DND-41 (cell line): ENCODE measurements at regions not wholly inside any gene's neighbourhood (a gene's known extent, or its start where the extent isn't known, plus 50 kb on each side); places are given as distances from the start of the nearest gene placed in this dataset.

Experiments used
- ATAC-seq: fragments of 200-7000 bp; cut with Tn5 transposase; 3 replicates; pipeline ENCODE4 v1.9.1; 2021; ENCODE audit warnings: low read depth; ENCODE audit not compliant: insufficient read depth
- DNase-seq: peaks from one replicate; pipeline ENCODE4 v3.0.0-alpha.2; 2020
- H2AFZ ChIP-seq: 2 replicates; pipeline ENCODE4 v1.6.0; 2012; ENCODE audit warnings: low read depth, low read length
- H3K27ac ChIP-seq: 2 replicates; pipeline ENCODE4 v1.5.1; 2012; ENCODE audit warnings: low read length, inconsistent platforms
- H3K27me3 ChIP-seq: fragments of 200-600 bp; sonication (generic); 2 replicates; pipeline ENCODE4 v1.6.0; 2012; ENCODE audit warnings: low read length, mild to moderate bottlenecking, inconsistent platforms; ENCODE audit not compliant: insufficient read depth, poor library complexity
- H3K36me3 ChIP-seq: 2 replicates; pipeline ENCODE4 v1.5.1; 2012; ENCODE audit warnings: low read length, inconsistent platforms; ENCODE audit not compliant: insufficient read depth
- H3K4me1 ChIP-seq: 2 replicates; pipeline ENCODE4 v1.5.1; 2012; ENCODE audit warnings: mild to moderate bottlenecking, low read length; ENCODE audit not compliant: insufficient read depth
- H3K4me2 ChIP-seq: 2 replicates; pipeline ENCODE4 v1.6.0; 2012; ENCODE audit warnings: mild to moderate bottlenecking, moderate library complexity, low read length, inconsistent platforms; ENCODE audit not compliant: insufficient read depth
- H3K4me3 ChIP-seq, 2 experiments: fragments of 200-600 bp in 1 of 2; shearing (Covaris generic) in 1 of 2; 2 replicates each; pipeline ENCODE4 v1.5.1; 2012 to 2016; ENCODE audit warnings: inconsistent platforms in 2 of 2, low read length in 2 of 2, mild to moderate bottlenecking in 2 of 2, low read depth in 1 of 2, moderate library complexity in 1 of 2
- H3K79me2 ChIP-seq: 2 replicates; pipeline ENCODE4 v1.6.0; 2012; ENCODE audit warnings: low read length, inconsistent platforms; ENCODE audit not compliant: insufficient read depth
- H3K9ac ChIP-seq: 2 replicates; pipeline ENCODE4 v1.6.0; 2012; ENCODE audit warnings: low read depth, mild to moderate bottlenecking, inconsistent platforms, low read length, moderate library complexity
- H3K9me3 ChIP-seq: 2 replicates; pipeline ENCODE4 v1.5.1; 2012; ENCODE audit warnings: low read length, moderate library complexity, mild to moderate bottlenecking, inconsistent platforms; ENCODE audit not compliant: insufficient read depth, severe bottlenecking
- H4K20me1 ChIP-seq: 2 replicates; pipeline ENCODE4 v1.6.0; 2012; ENCODE audit warnings: low read length; ENCODE audit not compliant: insufficient read depth
- EZH2 ChIP-seq: IDR thresholded peaks from 3 replicates; pipeline ENCODE4 v1.6.1; 2012; ENCODE audit warnings: borderline replicate concordance, low read depth, mild to moderate bottlenecking, moderate library complexity, low read length, inconsistent platforms; ENCODE audit not compliant: severe bottlenecking
- TF ChIP-seq, protein P1 (sequence below): IDR thresholded peaks from 2 replicates; pipeline ENCODE4 v1.5.1; 2012; ENCODE audit warnings: borderline replicate concordance, low read length, moderate library complexity, mild to moderate bottlenecking; ENCODE audit not compliant: poor library complexity, severe bottlenecking; ENCODE audit errors: extremely low read depth

DNA sequence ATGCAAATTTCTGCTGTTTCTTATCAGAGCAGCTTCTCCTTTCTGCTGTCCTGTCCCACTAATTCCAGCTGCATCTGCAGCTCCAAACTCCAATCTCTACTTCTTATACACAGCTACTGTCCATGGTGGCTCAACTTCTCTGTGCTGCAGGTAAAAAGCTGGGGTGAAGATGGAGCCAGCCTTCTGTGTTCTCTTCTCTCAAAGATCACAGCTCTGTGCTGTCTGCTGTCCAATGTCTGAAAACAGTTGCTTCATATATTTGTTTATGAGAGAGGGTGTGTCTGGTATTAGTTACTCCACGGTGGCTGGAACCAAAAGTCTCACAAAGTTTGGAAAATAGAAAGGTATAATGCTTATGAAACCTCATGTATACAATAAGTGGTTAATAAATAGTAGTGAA lies 445.8 kb upstream of the TBX3 start:
- H3K27ac ChIP-seq: no peak overlapping the region
- no peaks in the 10 kb centered on the region for H3K27me3 ChIP-seq
- no peaks in the 10 kb centered on the region for H4K20me1 ChIP-seq
- no peak overlapping the region for H3K9ac ChIP-seq
- ATAC-seq (no peak), DNase-seq (no peak)
- no peaks in the 10 kb centered on the region for H3K36me3 ChIP-seq
- H3K79me2 ChIP-seq: no peaks in the 10 kb centered on the region
- no peak overlapping the region for H3K4me2 ChIP-seq
- H3K9me3 ChIP-seq: no peaks in the 10 kb centered on the region
- no peaks in the 10 kb centered on the region for H3K4me1 ChIP-seq
- TF ChIP-seq EZH2: no peak
- TF ChIP-seq, protein P1, sequence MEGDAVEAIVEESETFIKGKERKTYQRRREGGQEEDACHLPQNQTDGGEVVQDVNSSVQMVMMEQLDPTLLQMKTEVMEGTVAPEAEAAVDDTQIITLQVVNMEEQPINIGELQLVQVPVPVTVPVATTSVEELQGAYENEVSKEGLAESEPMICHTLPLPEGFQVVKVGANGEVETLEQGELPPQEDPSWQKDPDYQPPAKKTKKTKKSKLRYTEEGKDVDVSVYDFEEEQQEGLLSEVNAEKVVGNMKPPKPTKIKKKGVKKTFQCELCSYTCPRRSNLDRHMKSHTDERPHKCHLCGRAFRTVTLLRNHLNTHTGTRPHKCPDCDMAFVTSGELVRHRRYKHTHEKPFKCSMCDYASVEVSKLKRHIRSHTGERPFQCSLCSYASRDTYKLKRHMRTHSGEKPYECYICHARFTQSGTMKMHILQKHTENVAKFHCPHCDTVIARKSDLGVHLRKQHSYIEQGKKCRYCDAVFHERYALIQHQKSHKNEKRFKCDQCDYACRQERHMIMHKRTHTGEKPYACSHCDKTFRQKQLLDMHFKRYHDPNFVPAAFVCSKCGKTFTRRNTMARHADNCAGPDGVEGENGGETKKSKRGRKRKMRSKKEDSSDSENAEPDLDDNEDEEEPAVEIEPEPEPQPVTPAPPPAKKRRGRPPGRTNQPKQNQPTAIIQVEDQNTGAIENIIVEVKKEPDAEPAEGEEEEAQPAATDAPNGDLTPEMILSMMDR: no peak
- no peak overlapping the region for H3K4me3 ChIP-seq
- H2AFZ ChIP-seq: no peak overlapping the region

DNA sequence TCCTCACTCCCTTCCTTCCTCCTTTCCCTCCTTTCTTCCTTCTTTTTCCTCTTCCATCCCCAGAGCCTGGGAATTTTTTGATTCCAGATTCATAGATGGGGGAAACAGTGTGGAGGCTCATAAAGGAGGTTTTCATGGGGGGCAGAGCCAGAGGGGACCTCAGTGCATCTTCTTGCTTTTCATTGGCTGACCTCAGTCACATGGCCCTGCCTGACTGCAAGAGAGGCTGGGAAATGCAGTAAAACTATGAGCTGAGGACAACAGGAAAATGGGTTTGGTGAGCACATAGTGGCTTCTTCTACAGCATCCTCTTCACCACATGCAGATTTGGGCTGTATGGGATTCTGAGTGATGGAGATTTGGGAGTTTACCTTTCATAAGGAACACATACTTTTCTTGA lies 437.1 kb upstream of the TBX3 start:
- no peak overlapping the region for H3K27ac ChIP-seq
- H4K20me1 ChIP-seq: no peaks in the 10 kb centered on the region
- H3K9ac ChIP-seq: no peak overlapping the region
- no peaks in the 10 kb centered on the region for H3K79me2 ChIP-seq
- DNase-seq (no peak), ATAC-seq (no peak)
- H3K4me1 ChIP-seq: no peaks in the 10 kb centered on the region
- no peaks in the 10 kb centered on the region for H3K9me3 ChIP-seq
- no peak overlapping the region for H2AFZ ChIP-seq
- TF ChIP-seq EZH2: no peak
- TF ChIP-seq, protein P1: no peak
- H3K4me2 ChIP-seq: no peak overlapping the region
- no peaks in the 10 kb centered on the region for H3K36me3 ChIP-seq
- no peak overlapping the region for H3K4me3 ChIP-seq
- H3K27me3 ChIP-seq: no peaks in the 10 kb centered on the region

DNA sequence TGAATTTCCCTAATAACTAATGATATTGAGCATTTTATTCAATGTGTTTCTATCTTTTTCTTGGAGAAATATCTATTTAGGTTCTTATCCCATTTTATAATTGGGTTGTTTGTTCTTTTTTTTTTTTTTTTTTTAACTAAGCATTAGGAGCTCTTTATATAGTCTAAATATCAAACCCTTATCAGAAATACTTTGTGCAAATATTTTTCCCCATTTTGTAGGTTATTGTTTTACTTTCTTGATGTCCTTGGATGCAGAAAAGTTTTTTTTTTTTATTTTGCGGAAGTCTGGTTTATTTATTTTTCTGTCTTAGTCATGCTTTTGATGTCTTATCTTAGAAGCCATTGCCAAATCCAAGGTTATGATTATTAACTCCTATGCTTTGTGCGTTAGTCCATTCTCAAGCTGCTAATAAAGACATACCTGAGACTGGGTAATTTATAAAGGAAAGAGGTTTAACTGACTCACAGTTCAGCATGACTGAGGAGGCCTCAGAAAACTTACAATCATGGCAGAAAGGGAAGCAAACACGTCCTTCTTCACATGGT lies 434.3 kb upstream of the TBX3 start:
- Histone ChIP-seq H3K9ac (no peak overlapping the region), H4K20me1 (no peaks in the 10 kb centered on the region), H3K4me3 (no peak overlapping the region), H3K9me3 (no peaks in the 10 kb centered on the region), H3K4me1 (no peaks in the 10 kb centered on the region), H2AFZ (no peak overlapping the region), H3K79me2 (no peaks in the 10 kb centered on the region), H3K36me3 (no peaks in the 10 kb centered on the region), H3K27ac (no peak overlapping the region), H3K27me3 (no peaks in the 10 kb centered on the region), H3K4me2 (no peak overlapping the region)
- ATAC-seq: no peak
- TF ChIP-seq EZH2: no peak
- TF ChIP-seq, protein P1: no peak
- no peak for DNase-seq

DNA sequence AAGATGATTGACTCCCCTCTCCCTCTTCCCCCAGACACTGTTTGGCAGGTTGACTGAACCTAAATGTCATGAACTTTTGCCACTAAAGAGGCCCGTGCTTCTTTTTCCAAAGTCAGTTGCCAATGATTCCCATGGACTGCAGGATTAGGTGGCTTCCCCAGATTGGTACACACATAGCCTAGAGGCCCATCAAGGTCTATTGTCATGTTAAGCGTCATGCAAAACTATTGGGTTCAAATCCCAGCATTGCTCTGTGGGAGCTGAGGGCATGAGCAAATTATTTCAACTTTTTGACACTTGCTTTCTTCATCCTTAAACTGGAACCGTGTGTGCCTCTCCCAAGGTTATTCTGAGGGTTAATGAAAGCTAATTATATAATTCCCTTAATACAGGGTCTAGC lies 430.2 kb upstream of the TBX3 start:
- H3K4me1 ChIP-seq: no peaks in the 10 kb centered on the region
- H3K36me3 ChIP-seq: no peaks in the 10 kb centered on the region
- H4K20me1 ChIP-seq: no peaks in the 10 kb centered on the region
- no peak overlapping the region for H3K4me2 ChIP-seq
- no peak overlapping the region for H2AFZ ChIP-seq
- TF ChIP-seq, protein P1: no peak
- TF ChIP-seq EZH2: no peak
- H3K27me3 ChIP-seq: no peaks in the 10 kb centered on the region
- ATAC-seq: no peak
- H3K9me3 ChIP-seq: no peaks in the 10 kb centered on the region
- no peak overlapping the region for H3K9ac ChIP-seq
- DNase-seq: no peak
- H3K27ac ChIP-seq: no peak overlapping the region
- H3K4me3 ChIP-seq: no peak overlapping the region
- H3K79me2 ChIP-seq: no peaks in the 10 kb centered on the region
